Lung (tissue), 11 donors: ENCODE measurements at regions not wholly inside any gene's neighbourhood (a gene's known extent, or its start where the extent isn't known, plus 50 kb on each side); places are given as distances from the start of the nearest gene placed in this dataset.
"Not testable (repeated sequence)": the region's sequence is repeated elsewhere in the genome, so short reads cannot be mapped to it uniquely, and the experiment has no call there.

Experiments used
- ATAC-seq: fragments of 200-7000 bp; cut with Tn5 transposase; one replicate; pipeline ENCODE4 v1.9.1; 2020; ENCODE audit warnings: moderate number of reproducible peaks; ENCODE audit not compliant: insufficient read depth, low FRiP score
- DNase-seq, 3 donors: peaks; one replicate each; pipeline ENCODE4 v3.0.0-alpha.2; 2013 to 2017
- H3K27ac ChIP-seq, 2 donors: one replicate each; pipeline ENCODE4 v1.5.1; 2013; ENCODE audit warnings: mild to moderate bottlenecking in 2 of 2, moderate library complexity in 2 of 2, control low read depth in 1 of 2, inconsistent platforms in 1 of 2, low read depth in 1 of 2, low read length in 1 of 2
- H3K27me3 ChIP-seq, 3 donors: one replicate each; pipeline ENCODE4 v1.5.1; 2013; ENCODE audit warnings: low read length in 2 of 3; ENCODE audit not compliant: control insufficient read depth in 3 of 3, insufficient read depth in 3 of 3
- H3K36me3 ChIP-seq, 4 donors: one replicate each; pipeline ENCODE4 v1.5.1; 2013; ENCODE audit warnings: low read length in 4 of 4, mild to moderate bottlenecking in 1 of 4, moderate library complexity in 1 of 4; ENCODE audit not compliant: control insufficient read depth in 4 of 4, insufficient read depth in 4 of 4
- H3K4me1 ChIP-seq, 5 donors: one replicate each; pipeline ENCODE4 v1.5.1; 2013; ENCODE audit warnings: low read length in 5 of 5, mild to moderate bottlenecking in 2 of 5, moderate library complexity in 1 of 5; ENCODE audit not compliant: control insufficient read depth in 5 of 5, insufficient read depth in 5 of 5
- H3K4me3 ChIP-seq: one replicate; pipeline ENCODE4 v1.5.1; 2013; ENCODE audit warnings: mild to moderate bottlenecking, control low read depth, moderate library complexity
- H3K9ac ChIP-seq, 2 donors: one replicate each; pipeline ENCODE4 v1.5.1; 2013; ENCODE audit warnings: low read length in 2 of 2, control low read depth in 1 of 2; ENCODE audit not compliant: insufficient read depth in 1 of 2
- H3K9me3 ChIP-seq, 4 donors: one replicate each; pipeline ENCODE4 v1.5.1; 2013; ENCODE audit warnings: low read length in 3 of 4, mild to moderate bottlenecking in 1 of 4, moderate library complexity in 1 of 4; ENCODE audit not compliant: control insufficient read depth in 4 of 4, insufficient read depth in 3 of 4
- CTCF ChIP-seq: IDR thresholded peaks from 2 replicates; pipeline ENCODE4 v1.5.1; 2012; ENCODE audit warnings: mild to moderate bottlenecking; ENCODE audit errors: control extremely low read depth, extremely low read depth
- WGBS, 2 donors: extraction: QIAGEN DNeasy Blood & Tissue Kit; methylation state at CpG; one replicate each; pipeline ENCODE4 v1.1.7; 2013; 5-methylcytosine and 5-hydroxymethylcytosine counted together
- donor health status: control.
- donor health status: control.
- donor health status: Bipolar disorder and iron deficiency.
- donor health status: healthy.
- donor health status: DM: yes; HTN: yes; CAD: no.

DNA sequence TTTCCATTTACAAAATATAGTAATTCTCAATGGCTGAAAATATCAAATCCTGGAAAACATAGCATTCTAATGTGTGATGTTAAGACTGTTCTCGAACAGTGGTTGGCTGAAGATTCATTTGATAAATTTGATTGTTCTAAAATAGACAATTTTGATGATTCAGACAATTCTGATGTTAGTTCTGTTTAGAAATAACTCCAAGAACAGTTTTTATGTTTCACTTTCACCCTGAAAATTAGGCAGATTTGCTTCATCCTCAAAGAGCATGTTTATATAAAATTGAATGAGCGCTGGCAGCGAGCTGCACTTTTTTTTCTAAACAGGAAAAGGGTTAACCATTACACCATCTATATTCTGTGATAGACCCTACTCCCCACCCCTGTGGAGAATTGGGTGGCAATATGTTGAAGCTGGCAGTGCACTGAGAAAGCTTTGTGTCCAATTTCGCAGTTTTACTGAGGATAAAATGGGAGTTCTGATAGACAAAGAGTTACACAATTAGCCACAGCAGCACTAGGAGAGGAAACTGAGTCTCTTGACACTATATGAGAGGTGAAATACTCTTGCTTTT lies 69.6 kb upstream of the TMED7 start:
- Histone ChIP-seq H3K9me3 (no peaks in the 10 kb centered on the region), H3K36me3 (no peaks in the 10 kb centered on the region), H3K4me3 (no peak overlapping the region), H3K4me1 (peaks cover 0 to 36% (median 0%) of the 10 kb centered on the region in 5 donors), H3K27ac (no peak overlapping the region), H3K27me3 (no peaks in the 10 kb centered on the region), H3K9ac (no peak overlapping the region)
- ATAC-seq (no peak), DNase-seq (peak; percentile 57 to 94 (median 93))
- WGBS, 2 donors = 68 to 78% methylated on average over 4 of the region's 4 CpGs
- no peak for TF ChIP-seq CTCF

- not testable (repeated sequence) for H3K36me3 ChIP-seq, ATAC-seq, H3K9ac ChIP-seq, H3K4me3 ChIP-seq, H3K27me3 ChIP-seq, DNase-seq, H3K27ac ChIP-seq, H3K9me3 ChIP-seq
- WGBS, 2 donors = 94 to 96% methylated on average over 3 of the region's 3 CpGs
- H3K4me1 ChIP-seq = peaks cover 0 to 28% (median 0%) of the 10 kb centered on the region in 5 donors
Observed at GRCh38 chr5:115691814-115692213, 66.0 kb upstream of the TMED7 start.

GRCh38 chr5:115686738-115687074 lies 60.9 kb upstream of the TMED7 start:
- no peak overlapping the region for H3K9ac ChIP-seq
- no peaks in the 10 kb centered on the region for H3K9me3 ChIP-seq
- no peaks in the 10 kb centered on the region for H3K36me3 ChIP-seq
- peaks cover 0 to 26% (median 4%) of the 10 kb centered on the region in 5 donors for H3K4me1 ChIP-seq
- peak in 1 of 3 donors; percentile 19 for DNase-seq
- H3K27ac ChIP-seq = no peak overlapping the region
- no peak overlapping the region for H3K4me3 ChIP-seq
- TF ChIP-seq CTCF = no peak
- no peaks in the 10 kb centered on the region for H3K27me3 ChIP-seq
- no peak for ATAC-seq
- 81 to 88% methylated on average over 1 of the region's 1 CpG for WGBS, 2 donors

DNA sequence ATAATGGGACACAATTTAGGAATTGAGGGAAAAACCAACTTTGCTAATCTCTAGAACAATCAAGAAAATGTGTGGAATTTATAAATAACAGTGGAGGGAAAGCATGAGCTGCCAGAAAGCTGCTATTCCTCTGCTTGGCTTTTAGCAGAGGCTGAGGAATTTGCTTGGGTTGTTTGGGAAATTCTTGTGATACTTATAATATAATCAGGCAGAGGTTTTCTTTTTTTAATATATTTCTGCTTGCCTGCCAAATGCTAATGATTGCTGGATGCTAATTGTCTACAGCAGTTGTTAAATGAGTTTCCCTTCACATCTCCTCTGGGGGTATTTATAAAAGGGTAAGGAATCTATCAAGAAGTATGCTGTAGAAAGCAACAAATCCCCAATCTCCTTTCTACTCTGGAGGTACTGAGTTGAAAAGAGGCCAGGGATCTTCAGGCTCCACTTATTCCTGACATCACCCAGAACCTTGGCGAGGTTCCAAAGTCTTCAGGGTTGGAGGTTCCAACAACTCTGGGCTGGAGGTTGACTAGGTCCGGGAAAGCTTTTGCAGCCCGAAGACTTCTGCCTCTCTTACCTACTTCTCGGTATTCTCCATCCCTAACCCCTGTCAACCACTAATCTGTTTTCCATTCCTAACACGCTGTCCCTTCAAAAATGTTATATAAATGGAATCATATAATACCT lies 60.4 kb upstream of the TMED7 start:
- H3K27ac ChIP-seq = no peak overlapping the region
- no peak overlapping the region for H3K9ac ChIP-seq
- 64 to 85% methylated on average over 5 of the region's 5 CpGs for WGBS, 2 donors
- DNase-seq = peak; percentile 59 to 86 (median 83)
- TF ChIP-seq CTCF = no peak
- H3K9me3 ChIP-seq = no peaks in the 10 kb centered on the region
- H3K4me3 ChIP-seq = no peak overlapping the region
- peaks cover 0 to 26% (median 4%) of the 10 kb centered on the region in 5 donors for H3K4me1 ChIP-seq
- H3K27me3 ChIP-seq = no peaks in the 10 kb centered on the region
- no peaks in the 10 kb centered on the region for H3K36me3 ChIP-seq
- ATAC-seq = no peak
